ENCODE measurements at regions not wholly inside any gene's neighbourhood (a gene's known extent, or its start where the extent isn't known, plus 50 kb on each side); places are given as distances from the start of the nearest gene placed in this dataset.

DNA sequence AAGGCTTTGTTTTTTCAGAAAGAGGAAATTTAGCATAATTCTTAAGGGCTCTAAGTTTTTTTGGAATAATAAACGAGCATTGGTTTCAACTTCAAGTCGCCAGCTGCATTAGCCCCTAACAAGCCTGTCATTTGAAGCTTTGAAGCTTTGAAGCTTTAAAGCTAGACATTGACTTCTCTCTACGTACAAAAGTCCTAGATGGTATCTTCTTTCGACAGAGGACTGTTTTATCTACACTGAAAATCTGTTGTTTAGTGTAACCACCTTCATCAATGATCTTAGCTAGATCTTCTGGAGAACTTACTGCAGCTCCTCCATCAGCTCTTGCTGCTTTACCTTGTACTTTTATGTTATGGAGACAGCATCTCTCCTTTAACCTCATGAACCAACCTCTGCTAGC is 79.6 kb upstream of the TMEM72 start:
- TF ChIP-seq, protein P1, sequence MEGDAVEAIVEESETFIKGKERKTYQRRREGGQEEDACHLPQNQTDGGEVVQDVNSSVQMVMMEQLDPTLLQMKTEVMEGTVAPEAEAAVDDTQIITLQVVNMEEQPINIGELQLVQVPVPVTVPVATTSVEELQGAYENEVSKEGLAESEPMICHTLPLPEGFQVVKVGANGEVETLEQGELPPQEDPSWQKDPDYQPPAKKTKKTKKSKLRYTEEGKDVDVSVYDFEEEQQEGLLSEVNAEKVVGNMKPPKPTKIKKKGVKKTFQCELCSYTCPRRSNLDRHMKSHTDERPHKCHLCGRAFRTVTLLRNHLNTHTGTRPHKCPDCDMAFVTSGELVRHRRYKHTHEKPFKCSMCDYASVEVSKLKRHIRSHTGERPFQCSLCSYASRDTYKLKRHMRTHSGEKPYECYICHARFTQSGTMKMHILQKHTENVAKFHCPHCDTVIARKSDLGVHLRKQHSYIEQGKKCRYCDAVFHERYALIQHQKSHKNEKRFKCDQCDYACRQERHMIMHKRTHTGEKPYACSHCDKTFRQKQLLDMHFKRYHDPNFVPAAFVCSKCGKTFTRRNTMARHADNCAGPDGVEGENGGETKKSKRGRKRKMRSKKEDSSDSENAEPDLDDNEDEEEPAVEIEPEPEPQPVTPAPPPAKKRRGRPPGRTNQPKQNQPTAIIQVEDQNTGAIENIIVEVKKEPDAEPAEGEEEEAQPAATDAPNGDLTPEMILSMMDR (IDR thresholded peaks at IDR 0.05): no peak
- no peak for TF ChIP-seq POLR2A (IDR thresholded peaks at IDR 0.05)

All from uterus (tissue), 2 donors.